CMK (cell line): ENCODE measurements at regions not wholly inside any gene's neighbourhood (a gene's known extent, or its start where the extent isn't known, plus 50 kb on each side); places are given as distances from the start of the nearest gene placed in this dataset.

Source experiments
- DNase-seq: peaks from one replicate; pipeline ENCODE4 v3.0.0-alpha.2; 2010; ENCODE audit warnings: low read depth

- no peak for DNase-seq
These were observed 86.8 kb downstream of the SPRING1 start for GRCh38 chr12:116651089-116651488.

GRCh38 chr12:116650585-116651087 lies 87.2 kb downstream of the SPRING1 start:
- no peak for DNase-seq

- no peak for DNase-seq
These were observed 87.8 kb downstream of the SPRING1 start for GRCh38 chr12:116650062-116650461.

- peak; percentile 22 for DNase-seq
These were observed 88.6 kb downstream of the MAP1LC3B2 start for GRCh38 chr12:116647813-116648212.

GRCh38 chr12:116646901-116647300 lies 87.7 kb downstream of the MAP1LC3B2 start:
- DNase-seq = no peak

- DNase-seq = no peak
These were observed 85.6 kb downstream of the MAP1LC3B2 start for GRCh38 chr12:116644806-116645205.

GRCh38 chr12:116642683-116643082 lies 83.5 kb downstream of the MAP1LC3B2 start:
- DNase-seq = peak; percentile 12

GRCh38 chr12:116642106-116642505 lies 82.9 kb downstream of the MAP1LC3B2 start:
- DNase-seq = no peak

GRCh38 chr12:116640281-116640680 lies 81.1 kb downstream of the MAP1LC3B2 start:
- no peak for DNase-seq

- no peak for DNase-seq
These were observed 80.6 kb downstream of the MAP1LC3B2 start for GRCh38 chr12:116639765-116640164.

- no peak for DNase-seq
These were observed 79.2 kb downstream of the MAP1LC3B2 start for GRCh38 chr12:116638376-116638775.

GRCh38 chr12:116637589-116638150 lies 78.5 kb downstream of the MAP1LC3B2 start:
- no peak for DNase-seq

GRCh38 chr12:116636608-116637519 lies 77.7 kb downstream of the MAP1LC3B2 start:
- DNase-seq = no peak

- DNase-seq = no peak
These were observed 76.3 kb downstream of the MAP1LC3B2 start for GRCh38 chr12:116635487-116635886.

- DNase-seq = no peak
These were observed 74.3 kb downstream of the MAP1LC3B2 start for GRCh38 chr12:116633476-116633875.

GRCh38 chr12:116631619-116632018 lies 72.4 kb downstream of the MAP1LC3B2 start:
- no peak for DNase-seq

GRCh38 chr12:116630762-116631161 lies 71.6 kb downstream of the MAP1LC3B2 start:
- no peak for DNase-seq

- DNase-seq = no peak
These were observed 70.3 kb downstream of the MAP1LC3B2 start for GRCh38 chr12:116629480-116629879.

- no peak for DNase-seq
These were observed 69.8 kb downstream of the MAP1LC3B2 start for GRCh38 chr12:116628989-116629388.

- DNase-seq = no peak
These were observed 69.2 kb downstream of the MAP1LC3B2 start for GRCh38 chr12:116628450-116628793.
